A673 (cell line): ENCODE measurements at regions not wholly inside any gene's neighbourhood (a gene's known extent, or its start where the extent isn't known, plus 50 kb on each side); places are given as distances from the start of the nearest gene placed in this dataset.

Source experiments
- BruUV-seq: library from RNA; stranded (reverse); fragments of 400-500 nt; replicated peaks from 2 replicates; lab custom pipeline; 2021; lab: Mats Ljungman, UMichigan
- CTCF ChIA-PET: fragments of 300-600 bp; sonication (Branson Sonifier 250); formaldehyde crosslinking; loops from one replicate; lab custom pipeline; 2022; ENCODE audit warnings: antibody characterized with exemption; lab: Charles Lee
- POLR2A ChIA-PET: fragments of 300-600 bp; sonication (Branson Sonifier 250); formaldehyde crosslinking; loops from one replicate; lab custom pipeline; 2022; ENCODE audit warnings: antibody characterized with exemption; ENCODE audit not compliant: low non-redundant PET; lab: Charles Lee
- DNase-seq: peaks from one replicate; pipeline ENCODE4 v3.0.0-alpha.2; 2015; ENCODE audit warnings: low spot score
- H3K27ac ChIP-seq: fragments of 200-600 bp; sonication (generic); 2 replicates; pipeline ENCODE4 v1.5.1; 2016; ENCODE audit warnings: mixed run types, low read depth, mild to moderate bottlenecking, mixed read lengths, antibody characterized with exemption, low read length; ENCODE audit not compliant: poor library complexity, severe bottlenecking
- H3K27me3 ChIP-seq: fragments of 200-600 bp; sonication (generic); replicated peaks from 2 replicates; pipeline ENCODE4 v1.6.1; 2017; ENCODE audit warnings: mixed run types, low read depth, mild to moderate bottlenecking, mixed read lengths, antibody characterized with exemption, low read length; ENCODE audit not compliant: insufficient read depth, poor library complexity
- H3K36me3 ChIP-seq: fragments of 200-600 bp; sonication (generic); 2 replicates; pipeline ENCODE4 v1.6.1; 2016; ENCODE audit warnings: mixed run types, mild to moderate bottlenecking, mixed read lengths, antibody characterized with exemption, low read length; ENCODE audit not compliant: insufficient read depth, poor library complexity, severe bottlenecking
- H3K4me1 ChIP-seq: fragments of 200-600 bp; sonication (generic); 2 replicates; pipeline ENCODE4 v1.6.1; 2017; ENCODE audit warnings: mixed run types, mild to moderate bottlenecking, mixed read lengths, antibody characterized with exemption, low read length; ENCODE audit not compliant: insufficient read depth, poor library complexity, severe bottlenecking
- H3K4me3 ChIP-seq: fragments of 200-600 bp; sonication (generic); 2 replicates; pipeline ENCODE4 v1.5.1; 2016; ENCODE audit warnings: low read depth, mixed run types, mild to moderate bottlenecking, mixed read lengths, low read length; ENCODE audit not compliant: poor library complexity, severe bottlenecking
- H3K9me3 ChIP-seq: fragments of 200-600 bp; sonication (generic); 2 replicates; pipeline ENCODE4 v1.6.1; 2016; ENCODE audit warnings: mixed run types, low read depth, mild to moderate bottlenecking, mixed read lengths, antibody characterized with exemption, low read length; ENCODE audit not compliant: poor library complexity, severe bottlenecking
- EZH2 ChIP-seq: fragments of 200-600 bp; sonication (generic); IDR thresholded peaks from 2 replicates; pipeline ENCODE4 v1.6.1; 2017; ENCODE audit warnings: borderline replicate concordance, low read depth, mild to moderate bottlenecking, mixed read lengths, antibody characterized with exemption, low read length; ENCODE audit not compliant: poor library complexity, severe bottlenecking
- intact Hi-C: fragments of 100-400 bp; cut with micrococcal nuclease; formaldehyde crosslinking; loops from one replicate; pipeline ENCODE4 v1.10.0; 2022; ENCODE audit not compliant: unreplicated experiment
- TF ChIP-seq, protein P1 (sequence below): fragments of 300-800, 200-600 bp; sonication (generic); conservative IDR thresholded peaks from 2 replicates; pipeline ENCODE4 v1.5.1; 2017; ENCODE audit warnings: low read depth, mild to moderate bottlenecking, antibody characterized with exemption, low read length, moderate library complexity, mixed read lengths

DNA sequence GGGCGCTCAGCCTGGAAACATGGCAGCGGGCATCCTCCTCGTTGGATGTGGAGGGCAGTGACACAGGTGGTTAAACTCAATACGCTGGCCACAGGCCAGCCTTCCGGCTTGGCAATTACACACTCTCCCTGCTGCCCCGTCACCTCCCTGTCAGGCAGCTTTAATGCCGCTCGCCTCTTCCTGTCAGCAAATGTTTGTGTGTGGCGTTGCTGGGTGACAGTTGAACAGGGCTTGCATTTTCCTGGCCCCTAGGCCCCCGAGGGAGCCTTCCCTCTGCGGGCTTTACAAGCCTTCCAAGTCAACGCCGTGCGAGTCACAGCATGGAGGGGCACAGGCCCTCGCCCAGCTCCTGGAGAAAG lies 620.0 kb downstream of the BCOR start:
- Histone ChIP-seq H3K27me3 (no peaks in the 10 kb centered on the region), H3K36me3 (no peaks in the 10 kb centered on the region), H3K4me3 (no peak overlapping the region), H3K27ac (no peak overlapping the region), H3K9me3 (no peaks in the 10 kb centered on the region), H3K4me1 (no peaks in the 10 kb centered on the region)
- intact Hi-C loops: no loop called here
- TF ChIP-seq, protein P1, sequence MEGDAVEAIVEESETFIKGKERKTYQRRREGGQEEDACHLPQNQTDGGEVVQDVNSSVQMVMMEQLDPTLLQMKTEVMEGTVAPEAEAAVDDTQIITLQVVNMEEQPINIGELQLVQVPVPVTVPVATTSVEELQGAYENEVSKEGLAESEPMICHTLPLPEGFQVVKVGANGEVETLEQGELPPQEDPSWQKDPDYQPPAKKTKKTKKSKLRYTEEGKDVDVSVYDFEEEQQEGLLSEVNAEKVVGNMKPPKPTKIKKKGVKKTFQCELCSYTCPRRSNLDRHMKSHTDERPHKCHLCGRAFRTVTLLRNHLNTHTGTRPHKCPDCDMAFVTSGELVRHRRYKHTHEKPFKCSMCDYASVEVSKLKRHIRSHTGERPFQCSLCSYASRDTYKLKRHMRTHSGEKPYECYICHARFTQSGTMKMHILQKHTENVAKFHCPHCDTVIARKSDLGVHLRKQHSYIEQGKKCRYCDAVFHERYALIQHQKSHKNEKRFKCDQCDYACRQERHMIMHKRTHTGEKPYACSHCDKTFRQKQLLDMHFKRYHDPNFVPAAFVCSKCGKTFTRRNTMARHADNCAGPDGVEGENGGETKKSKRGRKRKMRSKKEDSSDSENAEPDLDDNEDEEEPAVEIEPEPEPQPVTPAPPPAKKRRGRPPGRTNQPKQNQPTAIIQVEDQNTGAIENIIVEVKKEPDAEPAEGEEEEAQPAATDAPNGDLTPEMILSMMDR: no peak
- no peak for TF ChIP-seq EZH2
- BruUV-seq: no TSS peak
- ChIA-PET CTCF (no interaction called here), POLR2A (no interaction called here)
- DNase-seq: no peak

DNA sequence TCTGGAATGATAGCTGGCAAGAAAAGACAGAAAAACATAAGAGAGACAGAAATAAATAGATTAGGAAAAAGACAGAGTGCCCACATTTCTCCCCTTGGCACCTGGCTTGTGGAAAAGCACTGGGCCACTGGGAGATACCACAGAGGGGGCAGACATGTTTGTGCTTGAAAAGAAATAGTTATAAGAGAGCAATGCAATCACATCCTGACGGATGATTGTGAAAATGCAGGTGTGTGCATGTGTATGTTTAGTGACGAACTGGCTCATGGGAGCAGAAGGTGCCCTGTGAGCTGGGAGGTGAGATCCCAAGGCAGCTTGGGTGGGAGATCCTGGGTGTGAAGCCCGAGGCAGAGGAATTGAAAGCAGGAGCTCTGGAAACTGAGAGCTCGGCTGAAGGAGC lies 617.9 kb downstream of the BCOR start:
- TF ChIP-seq, protein P1: no peak
- TF ChIP-seq EZH2: no peak
- no TSS peak for BruUV-seq
- CTCF ChIA-PET: interaction anchor here (0.6 kb wide), 1 partner anchor 27 kb away, joined by 4 read pairs; no protein-coding TSS in a partner anchor
- DNase-seq: no peak
- H3K36me3 ChIP-seq: no peaks in the 10 kb centered on the region
- POLR2A ChIA-PET: no interaction called here
- H3K4me1 ChIP-seq: peaks cover 10% of the 10 kb centered on the region
- H3K27ac ChIP-seq: no peak overlapping the region
- no peaks in the 10 kb centered on the region for H3K27me3 ChIP-seq
- intact Hi-C loops: no loop called here
- H3K4me3 ChIP-seq: no peak overlapping the region
- no peaks in the 10 kb centered on the region for H3K9me3 ChIP-seq

DNA sequence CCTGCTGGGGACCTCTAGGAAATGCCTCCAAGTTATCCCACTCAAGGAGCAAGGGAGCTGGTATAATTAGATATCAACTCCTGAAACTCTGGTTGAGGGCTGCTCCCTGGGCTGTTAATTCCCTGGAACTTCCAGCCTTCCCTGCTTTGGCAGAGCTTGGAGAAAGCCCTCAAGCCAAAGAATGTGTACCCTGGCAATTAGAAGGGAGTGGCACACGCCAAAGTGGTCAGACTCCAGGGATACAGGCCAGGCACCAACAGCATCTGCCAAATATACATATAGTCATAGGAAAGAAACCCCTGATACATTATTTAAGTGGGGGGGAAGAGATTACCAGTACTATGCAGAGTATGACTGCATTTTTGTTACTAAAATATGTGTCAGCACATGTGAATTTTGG lies 616.8 kb downstream of the BCOR start:
- H3K27me3 ChIP-seq: no peaks in the 10 kb centered on the region
- intact Hi-C loops: no loop called here
- no peak for TF ChIP-seq EZH2
- TF ChIP-seq, protein P1: no peak
- no peak overlapping the region for H3K4me3 ChIP-seq
- POLR2A ChIA-PET: no interaction called here
- no peaks in the 10 kb centered on the region for H3K36me3 ChIP-seq
- H3K9me3 ChIP-seq: no peaks in the 10 kb centered on the region
- CTCF ChIA-PET: no interaction called here
- H3K4me1 ChIP-seq: peaks cover 15% of the 10 kb centered on the region
- H3K27ac ChIP-seq: no peak overlapping the region
- DNase-seq: no peak
- BruUV-seq: no TSS peak
